SKM-1 treated with dmso at 0.1 percent for 144 hours (cell line): ENCODE measurements at regions not wholly inside any gene's neighbourhood (a gene's known extent, or its start where the extent isn't known, plus 50 kb on each side); places are given as distances from the start of the nearest gene placed in this dataset.
"Not testable (repeated sequence)": the region's sequence is repeated elsewhere in the genome, so short reads cannot be mapped to it uniquely, and the experiment has no call there.

Source experiments
- DNase-seq: peaks from one replicate; lab custom pipeline; 2025; ENCODE audit not compliant: unreplicated experiment; lab: John Stamatoyannopoulos, UW

GRCh38 chr3:147471741-147472140 lies 62.6 kb downstream of the ZIC1 start:
- DNase-seq: no peak

GRCh38 chr3:147472846-147473245 lies 63.7 kb downstream of the ZIC1 start:
- DNase-seq: no peak

DNA sequence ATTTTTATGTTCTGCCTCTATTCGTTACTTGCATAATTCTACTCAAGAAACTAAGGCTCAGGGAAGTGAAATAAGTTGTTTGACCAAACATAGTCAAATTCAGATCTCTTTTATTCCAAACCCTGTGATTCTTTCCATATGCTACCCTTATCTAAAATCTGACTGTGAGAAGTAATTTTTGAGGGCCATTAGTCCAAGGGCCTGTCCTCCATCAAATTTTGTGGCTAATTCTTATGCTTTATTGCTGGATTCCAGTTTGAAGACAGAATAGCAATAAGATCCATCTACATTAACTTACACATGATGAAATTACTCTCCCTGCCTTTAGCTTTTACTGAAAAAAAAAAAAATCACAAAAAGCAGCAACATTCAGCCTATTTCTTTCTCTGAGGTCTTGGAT lies 74.0 kb downstream of the ZIC1 start:
- no peak for DNase-seq

GRCh38 chr3:147483578-147483977 lies 74.4 kb downstream of the ZIC1 start:
- DNase-seq: no peak

DNA sequence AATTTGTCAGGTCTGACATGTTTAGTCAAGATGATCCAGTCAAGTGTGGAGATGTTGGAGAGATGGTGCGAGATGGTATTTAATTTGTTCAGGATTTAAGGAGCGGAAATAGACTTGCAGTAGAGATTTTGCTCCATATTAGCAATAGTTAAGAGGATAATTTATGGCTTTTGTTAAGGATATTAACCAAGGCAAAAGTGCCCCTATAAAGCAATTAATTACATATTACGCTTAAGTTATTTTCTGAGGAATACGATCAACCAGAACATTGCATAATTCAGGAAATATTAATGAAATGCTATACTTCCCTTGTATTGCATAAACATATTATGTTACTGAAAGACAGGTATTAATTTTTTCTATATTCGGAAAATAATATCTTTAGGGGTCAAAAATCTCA lies 83.9 kb downstream of the ZIC1 start:
- DNase-seq: no peak

DNA sequence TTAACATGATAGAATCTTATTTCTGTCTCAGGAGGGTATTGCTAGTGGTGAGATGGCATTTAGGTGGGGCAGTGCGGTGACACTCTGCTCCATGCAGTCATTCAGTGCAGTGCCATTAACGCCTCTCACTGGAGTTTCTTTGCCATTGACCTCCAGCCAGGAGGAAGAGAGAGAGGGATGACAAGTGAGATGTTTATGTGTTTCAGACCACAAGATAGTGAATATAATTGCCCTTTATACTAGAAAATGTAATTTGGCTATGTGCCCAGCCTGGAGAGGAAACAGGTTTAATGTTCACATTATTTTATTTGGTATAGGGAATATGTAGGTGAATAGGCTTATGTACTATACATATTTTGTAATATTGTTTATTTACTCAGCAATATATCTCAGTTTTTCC lies 84.5 kb downstream of the ZIC1 start:
- no peak for DNase-seq

- DNase-seq: no peak
Measured at GRCh38 chr3:147497286-147497685, 88.1 kb downstream of the ZIC1 start.

DNA sequence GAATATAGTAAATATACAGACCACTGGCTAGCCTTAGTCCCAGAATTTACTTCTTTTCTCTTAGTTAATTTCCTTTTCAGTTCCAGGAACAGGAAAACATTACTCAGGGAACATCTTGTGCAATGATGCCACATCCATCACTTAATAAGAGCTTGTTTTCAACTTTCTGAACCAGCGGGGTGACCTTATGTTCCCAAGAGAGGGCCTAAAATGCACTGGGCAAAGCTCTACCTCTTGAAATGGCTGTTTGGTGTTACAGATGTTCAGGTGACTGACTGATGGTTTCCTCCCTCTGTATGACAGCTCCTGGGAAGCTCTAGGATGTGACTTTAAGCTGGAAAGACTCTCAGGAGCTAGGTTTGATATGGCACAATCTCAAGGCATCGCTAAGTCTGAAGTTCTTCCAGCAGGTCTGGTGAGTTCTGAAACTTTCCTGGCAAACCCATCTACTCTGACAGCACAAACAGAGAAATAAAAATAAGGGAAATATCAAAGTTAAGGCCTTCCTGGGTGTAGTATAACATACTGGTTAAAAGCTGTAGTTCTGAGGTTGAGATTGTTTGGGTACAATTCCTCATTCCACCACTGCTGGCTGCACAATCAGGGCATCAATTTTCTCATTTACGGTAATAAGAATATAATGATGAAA lies 98.6 kb downstream of the ZIC1 start:
- no peak for DNase-seq

DNA sequence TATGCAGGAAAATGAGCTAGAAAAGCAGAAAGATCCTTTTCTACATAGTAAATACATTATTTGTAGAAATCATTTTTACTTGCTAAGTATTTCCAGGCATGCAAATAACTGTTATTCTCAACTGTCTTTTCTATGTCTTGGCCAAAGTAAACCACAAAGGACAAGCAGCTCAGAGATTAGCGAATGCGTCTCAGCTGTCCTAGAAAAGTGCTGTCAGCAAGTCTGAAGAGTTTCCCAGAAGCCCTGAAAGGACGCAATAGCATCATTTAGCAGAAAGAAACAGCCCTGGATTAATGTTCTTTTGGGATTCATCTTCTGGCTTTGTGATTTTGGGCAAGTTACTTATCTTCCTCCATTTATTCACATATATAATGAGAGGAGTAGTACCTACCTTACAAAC lies 100.3 kb downstream of the ZIC1 start:
- no peak for DNase-seq

DNA sequence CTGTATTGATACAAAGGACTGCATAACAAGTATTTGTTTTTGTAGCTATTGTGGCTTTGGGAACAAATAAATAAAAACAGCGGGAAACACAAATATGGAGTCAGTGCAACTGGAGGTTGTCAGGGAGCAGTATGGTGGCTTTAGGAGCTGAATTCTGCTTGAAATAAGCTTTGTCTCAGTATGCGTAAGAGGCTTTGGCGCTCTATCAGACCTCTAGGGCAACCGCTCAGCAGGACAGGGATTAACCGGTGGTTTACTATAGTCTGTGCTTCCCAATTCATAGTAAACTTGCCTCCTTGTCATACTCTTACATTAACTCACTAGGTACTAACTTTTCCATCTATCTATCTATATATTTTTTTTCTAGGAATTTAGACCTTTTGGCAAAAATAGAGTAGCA lies 104.6 kb downstream of the ZIC1 start:
- no peak for DNase-seq

DNA sequence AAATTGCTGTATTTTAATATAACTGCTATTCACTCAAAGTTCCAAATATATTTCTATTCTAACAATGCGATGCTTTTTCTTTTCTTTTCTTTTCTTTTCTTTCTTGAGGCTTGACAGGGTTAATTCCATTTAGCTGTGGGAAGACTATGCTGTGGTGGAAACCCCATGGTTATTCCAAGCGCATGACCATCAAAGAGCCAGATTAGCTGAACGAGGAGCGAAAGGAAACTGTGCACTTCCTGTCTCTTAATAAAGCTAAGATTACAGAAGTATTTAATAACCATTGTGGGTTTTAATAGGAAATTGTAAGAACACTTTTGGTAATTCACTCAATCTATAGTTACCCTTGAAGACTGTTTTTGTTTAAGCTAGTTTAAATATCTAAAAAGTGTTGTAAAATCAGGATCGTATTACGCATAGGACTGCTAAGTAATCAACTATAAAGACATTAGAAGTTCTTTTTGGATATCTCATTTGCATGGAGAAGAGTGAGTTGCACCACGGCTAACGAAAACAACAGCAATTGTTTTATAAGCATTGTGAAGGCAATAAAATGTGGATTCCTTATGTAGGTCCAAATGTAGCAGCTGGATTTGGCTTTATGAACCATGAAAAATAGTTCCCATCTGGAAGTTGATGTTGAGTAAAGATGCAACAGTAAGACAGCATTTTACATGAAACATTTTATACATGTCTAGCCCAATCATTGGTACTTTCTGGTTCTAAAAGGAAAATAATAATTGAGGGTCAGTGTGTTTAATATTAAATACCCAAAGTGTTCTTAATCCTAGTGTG lies 105.4 kb downstream of the ZIC1 start:
- no peak for DNase-seq

DNA sequence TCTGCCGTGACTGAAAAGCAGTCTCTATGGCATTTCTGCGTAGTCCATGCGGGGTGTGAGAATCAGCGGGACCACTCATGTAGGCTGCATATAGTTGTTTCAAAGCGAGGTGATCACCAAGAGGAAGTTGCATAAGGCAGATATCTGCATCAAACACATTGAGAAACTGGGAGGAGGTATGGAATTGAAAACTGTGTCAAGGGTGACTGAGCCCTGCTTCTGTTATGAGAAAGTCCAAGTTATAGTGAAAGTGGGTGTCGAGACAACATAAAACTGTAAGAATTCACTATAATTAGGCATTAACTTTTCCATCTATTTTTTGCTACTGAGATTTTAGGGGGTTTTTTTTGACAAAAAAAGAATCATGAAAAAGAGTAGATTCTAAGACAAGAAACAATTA lies 109.3 kb downstream of the ZIC1 start:
- no peak for DNase-seq

GRCh38 chr3:147521646-147522045 lies 112.5 kb downstream of the ZIC1 start:
- no peak for DNase-seq

DNA sequence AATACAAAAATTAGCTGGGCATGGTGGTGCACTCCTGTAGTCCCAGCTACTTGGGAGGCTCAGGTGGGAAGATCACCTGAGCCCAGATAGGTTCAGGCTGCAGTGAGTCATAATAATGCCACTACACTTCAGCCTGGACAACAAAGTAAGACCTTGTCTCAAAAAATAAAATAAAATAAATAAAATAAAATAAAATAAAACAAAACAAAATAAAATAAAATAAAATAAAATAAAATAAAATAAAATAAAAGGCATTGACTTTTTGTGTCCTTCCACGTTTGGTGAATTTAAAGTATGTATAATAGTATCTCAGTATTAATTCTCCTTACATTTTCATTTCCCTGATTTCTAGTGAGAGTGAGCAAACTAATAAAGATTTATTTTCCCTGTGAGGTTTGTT lies 113.6 kb downstream of the ZIC1 start:
- not testable (repeated sequence) for DNase-seq

DNA sequence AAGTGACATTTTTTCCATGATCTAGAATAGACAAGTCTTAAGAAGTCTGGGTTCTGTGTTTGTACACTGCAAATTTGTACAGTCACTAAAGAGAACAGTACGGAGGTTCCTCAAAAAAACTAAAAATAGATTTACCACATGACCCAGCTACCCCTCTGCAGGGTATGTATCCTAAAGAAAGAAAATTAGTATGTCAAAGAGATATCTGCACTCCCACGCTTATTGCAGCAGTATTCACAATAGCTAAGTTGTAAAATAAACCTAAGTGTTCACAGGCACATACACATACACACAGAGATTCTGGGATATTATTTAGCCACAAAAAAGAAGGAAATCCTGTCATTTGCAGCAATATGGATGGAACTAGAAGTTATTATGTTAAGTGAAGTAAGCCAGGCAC lies 120.4 kb downstream of the ZIC1 start:
- peak; percentile 14 for DNase-seq

- DNase-seq: no peak
Measured at GRCh38 chr3:147538034-147538433, 128.9 kb downstream of the ZIC1 start.

GRCh38 chr3:147540921-147541320 lies 131.8 kb downstream of the ZIC1 start:
- DNase-seq: no peak

DNA sequence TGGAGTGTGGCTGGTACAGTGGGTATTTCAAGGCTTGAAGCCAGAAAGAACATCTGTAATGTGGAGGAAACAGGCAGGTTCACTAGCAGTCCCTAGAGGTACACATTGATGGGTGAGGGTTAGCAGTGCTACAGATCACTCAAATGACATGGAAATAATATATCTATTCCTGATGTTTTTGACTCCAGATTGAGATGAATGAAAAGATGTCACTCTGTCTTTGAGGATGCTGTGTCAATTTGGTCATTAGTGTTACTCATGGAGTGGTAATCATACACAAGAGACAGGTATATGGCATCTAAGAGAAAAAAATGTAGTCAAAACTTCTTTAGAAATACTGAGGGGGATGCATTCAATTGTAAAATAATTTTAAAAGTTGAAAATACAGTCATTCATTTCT lies 135.1 kb downstream of the ZIC1 start:
- no peak for DNase-seq

DNA sequence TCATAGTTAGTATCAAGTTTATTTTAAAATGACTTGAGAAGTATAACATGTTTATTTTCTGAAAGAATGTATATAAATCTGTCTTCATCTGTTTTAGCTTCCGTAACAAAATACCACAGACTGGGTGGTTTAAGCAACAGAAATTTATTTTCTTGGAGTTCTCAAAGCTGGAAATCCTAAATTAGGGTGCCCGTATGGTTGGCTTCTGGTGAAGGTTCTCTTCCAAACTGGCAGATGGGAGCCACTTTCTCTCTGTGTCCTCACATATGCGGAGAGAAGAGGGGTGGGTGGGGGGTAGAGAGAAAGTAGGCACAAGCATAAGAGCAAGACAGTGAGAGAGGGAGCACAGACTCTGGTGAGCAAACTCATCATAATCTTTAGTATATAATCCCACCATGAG lies 142.3 kb downstream of the ZIC1 start:
- no peak for DNase-seq

- no peak for DNase-seq
Measured at GRCh38 chr3:147554332-147554731, 145.2 kb downstream of the ZIC1 start.

DNA sequence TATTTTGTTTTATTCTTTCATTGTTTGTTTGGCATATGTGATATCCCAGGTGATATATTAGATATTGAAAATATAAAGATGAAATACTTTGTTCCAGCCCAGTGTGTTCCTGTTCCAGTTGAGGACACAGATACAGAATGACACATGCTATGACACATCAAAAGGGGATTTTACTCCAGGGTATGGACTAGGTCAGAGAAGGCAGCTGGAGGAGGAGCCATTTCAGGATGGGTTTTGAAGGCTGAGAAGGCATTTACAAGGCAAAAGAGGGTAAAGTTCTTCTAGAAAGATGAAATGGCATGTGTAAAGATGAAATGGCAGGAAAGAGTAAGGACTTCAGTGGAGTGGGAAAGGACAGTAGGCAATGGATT lies 163.8 kb downstream of the ZIC1 start:
- DNase-seq: no peak

DNA sequence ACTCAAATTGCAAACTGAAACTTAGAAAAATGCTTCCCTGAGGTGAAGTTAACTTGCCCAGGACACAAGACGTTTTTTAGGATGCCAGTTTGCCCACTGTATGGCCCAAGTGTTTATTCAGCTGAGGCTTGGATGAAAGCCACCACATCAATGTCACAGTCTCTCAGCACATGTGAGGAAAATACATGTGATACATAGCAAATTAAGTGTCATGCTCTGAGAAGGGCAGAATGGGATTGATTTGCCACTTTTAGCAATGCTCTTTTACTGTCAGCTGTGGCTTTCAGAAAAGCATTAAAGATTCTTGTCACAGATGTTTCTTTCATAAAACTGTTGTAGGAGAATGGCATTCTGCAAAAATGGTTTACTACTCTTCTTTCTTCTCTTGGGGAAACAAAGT lies 165.5 kb downstream of the ZIC1 start:
- no peak for DNase-seq

- DNase-seq: no peak
Measured at GRCh38 chr3:147575391-147575790, 166.2 kb downstream of the ZIC1 start.
